UCSD-AML1 (cell line): ENCODE measurements at regions not wholly inside any gene's neighbourhood (a gene's known extent, or its start where the extent isn't known, plus 50 kb on each side); places are given as distances from the start of the nearest gene placed in this dataset.

Experiments
- DNase-seq: peaks from one replicate; lab custom pipeline; 2025; ENCODE audit not compliant: unreplicated experiment; lab: John Stamatoyannopoulos, UW

DNA sequence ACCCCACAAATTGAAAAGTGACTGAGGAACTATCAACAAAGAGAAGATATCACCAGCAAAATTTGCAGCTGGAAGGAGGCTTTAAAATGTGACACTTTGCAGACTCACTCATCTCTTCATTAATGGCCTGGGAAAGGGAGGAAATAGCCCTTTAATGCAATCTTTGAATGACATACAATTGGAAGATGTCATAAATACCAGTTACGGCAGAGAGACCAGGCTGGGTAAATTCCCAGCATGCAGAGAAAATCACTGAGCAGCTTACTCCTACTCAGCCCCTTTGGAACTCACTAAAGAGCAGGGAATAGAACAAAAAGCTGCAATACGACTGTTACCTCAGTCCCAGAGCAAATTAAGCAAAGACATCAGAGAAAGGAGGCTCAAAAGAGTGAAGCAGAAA lies 238.9 kb downstream of the HS3ST1 start:
- no peak for DNase-seq

DNA sequence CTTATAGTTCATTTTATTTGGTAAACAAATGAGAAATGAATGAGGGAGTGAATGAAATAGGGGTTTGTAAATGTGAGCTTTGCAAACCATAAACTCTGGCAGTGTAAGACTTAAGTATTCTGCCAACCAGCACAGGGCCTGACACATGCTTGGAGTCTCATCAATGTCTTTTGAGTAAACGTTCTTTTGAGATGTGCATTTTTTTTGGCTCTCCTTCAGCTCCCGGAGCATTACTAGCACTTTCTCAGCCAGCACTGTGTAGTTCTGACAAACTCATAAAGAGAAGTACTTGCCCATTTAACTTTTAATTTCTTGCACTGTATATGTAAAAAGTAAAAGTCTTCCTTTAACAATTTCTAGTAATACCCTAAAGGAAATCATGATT lies 245.3 kb downstream of the HS3ST1 start:
- DNase-seq: no peak

DNA sequence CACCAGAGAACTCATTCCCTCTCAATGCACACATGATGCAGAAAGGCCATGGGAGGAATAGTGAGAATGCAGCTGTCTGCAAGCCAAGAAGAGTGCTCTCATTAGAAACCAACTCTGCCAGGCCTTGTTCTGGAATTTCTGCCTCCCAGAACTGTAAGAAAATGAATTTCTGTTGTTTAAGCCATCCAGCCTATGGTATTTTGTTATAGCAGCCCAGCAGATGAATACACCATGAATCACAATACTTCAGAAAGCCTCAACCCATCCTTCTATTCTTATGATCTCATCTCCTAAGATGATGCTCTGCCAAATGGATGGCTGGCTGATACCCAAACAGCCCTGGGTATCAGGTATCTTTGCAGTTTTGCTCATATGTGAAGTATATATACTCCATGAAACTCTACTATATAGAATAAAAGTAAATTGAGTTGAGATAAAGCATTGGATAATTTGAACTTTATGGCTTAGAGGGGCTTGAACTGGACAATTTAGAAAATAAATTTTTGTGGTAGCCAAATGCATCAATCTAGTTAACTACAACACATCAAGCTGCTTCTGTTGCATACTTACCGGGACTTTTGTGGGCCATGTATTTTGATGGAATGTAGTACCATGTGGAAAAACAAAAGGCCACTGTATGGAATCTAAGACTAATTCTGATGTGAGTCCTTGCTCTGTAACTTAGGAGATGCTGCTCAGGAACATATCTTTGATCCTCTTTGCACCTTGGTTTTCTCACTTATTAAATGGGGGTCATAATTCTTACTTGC lies 245.9 kb downstream of the HS3ST1 start:
- DNase-seq: no peak

DNA sequence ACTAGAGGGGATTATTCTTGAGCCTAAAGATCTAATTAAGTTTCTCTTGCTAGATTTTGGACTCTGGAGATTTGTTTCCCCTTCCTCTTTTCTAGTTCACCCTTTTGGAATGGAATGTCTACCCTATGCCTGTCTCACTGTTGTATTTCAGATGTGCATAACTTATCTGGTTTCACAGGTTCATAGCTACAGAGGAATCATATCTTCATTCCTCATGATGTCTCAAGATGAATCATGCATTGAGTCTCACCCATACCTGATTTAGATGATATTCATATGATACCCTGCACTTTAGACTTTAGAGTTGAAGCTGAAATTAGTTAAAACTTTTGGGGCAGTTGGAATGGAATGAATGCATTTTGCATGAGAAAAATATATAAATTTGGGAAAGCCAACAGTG lies 246.7 kb downstream of the HS3ST1 start:
- DNase-seq: no peak

DNA sequence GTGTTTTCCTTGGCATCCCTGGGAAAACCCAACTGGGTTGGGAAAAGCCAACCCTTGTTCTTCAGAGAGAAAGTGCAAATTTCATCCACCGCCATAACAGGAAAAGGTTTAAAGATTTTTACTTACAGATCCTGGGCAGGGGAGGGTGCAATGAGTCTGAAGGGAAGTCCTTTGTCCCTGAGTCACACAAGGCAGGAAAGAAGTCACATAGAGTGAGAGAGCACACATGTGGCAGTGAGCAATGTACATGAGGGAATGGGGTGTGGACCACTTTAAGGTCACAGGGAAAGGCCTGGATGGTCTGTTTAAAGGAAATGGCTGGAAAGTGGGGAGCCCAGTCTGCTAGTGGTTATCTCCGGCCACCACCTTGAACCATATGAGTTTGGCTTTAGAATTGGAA lies 248.9 kb downstream of the HS3ST1 start:
- DNase-seq: no peak

DNA sequence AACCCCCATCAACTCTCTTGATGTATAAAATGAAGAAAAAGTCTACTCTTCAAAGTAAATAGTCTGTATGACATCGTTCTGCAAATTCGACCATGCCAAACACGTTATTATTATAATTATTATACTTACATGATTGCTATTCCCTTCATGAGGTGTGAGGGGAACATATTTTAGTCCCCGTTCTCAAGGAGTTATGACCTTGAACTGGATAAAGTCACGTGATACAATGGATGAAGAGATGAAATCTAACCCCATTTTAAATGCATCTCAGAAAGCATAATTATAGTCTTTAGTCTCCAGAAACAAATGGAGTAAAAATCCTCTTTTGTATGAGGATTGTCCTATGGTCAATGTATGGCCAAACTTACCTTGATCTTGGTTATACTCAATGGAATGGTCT lies 250.3 kb downstream of the HS3ST1 start:
- no peak for DNase-seq

DNA sequence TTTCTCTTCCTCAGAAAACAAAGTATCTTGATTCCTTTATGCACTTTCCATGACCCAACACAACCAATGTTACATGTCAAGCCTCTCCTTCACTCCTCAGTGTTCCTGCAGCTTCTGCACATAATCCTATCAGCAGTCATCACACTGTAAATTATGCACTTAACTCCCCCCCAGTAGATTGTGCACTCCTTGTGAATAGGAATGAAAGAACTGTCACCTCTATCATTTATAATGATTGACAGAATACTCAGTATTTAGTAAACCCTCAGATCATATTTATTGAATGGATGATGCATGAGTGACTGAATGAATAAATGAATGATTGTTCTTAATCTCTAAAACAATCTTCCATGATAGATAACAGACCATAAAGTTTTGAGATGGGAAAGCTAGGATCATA lies 253.3 kb downstream of the HS3ST1 start:
- DNase-seq: no peak

DNA sequence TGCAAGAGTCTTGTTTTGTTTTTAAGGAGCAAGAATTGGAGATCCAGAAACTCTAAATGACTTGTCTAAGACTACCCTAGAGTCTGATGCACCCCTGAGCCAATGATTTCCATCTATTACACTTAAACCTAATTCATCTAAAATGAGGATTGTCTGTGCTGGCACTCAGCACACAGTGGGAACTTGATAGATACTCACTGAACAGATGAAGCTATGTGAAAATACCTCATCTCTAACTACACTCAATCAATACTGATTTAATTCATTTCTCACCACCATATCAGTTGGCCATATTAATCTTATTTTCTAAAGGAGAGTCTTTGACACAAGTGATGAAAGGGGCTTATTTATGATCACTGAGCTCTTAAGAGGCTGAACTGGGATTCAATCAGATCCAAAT lies 262.1 kb downstream of the HS3ST1 start:
- DNase-seq: no peak

DNA sequence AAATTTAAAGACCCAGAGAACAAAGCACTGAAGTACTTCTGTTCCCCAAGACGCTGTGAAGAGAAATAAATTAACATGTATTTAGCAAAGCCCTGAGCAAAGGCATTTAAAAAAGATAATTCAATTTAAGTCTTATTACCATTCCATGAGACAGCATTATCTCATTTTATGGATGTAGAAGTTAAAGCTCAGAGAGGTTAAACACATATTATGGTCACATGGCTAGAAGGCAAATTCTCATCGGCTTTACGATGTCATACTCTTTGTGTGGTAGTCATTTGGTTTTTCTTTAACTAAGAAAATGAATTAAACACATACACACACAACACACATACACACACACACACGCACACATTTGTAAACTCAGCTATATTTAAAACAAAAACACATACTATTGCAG lies 262.7 kb downstream of the HS3ST1 start:
- no peak for DNase-seq

DNA sequence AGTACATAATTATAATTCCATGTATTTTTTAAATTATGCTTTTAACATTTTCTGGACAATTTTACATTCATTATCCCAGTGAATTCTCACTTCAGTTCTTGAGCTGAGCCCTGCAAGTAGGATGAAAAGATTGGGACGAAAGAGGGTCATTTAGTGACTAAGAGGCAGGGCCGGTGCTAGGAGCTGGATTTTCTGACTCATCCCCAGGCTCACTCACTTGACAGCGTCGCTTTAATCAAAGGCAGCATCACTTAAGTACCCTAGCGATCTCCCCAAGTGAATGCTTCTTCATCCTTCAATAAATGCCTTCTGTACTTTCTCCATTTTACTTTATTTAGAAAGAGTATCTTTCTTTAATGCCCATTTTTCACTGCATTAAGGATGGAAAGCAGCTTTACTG lies 263.6 kb downstream of the HS3ST1 start:
- no peak for DNase-seq

DNA sequence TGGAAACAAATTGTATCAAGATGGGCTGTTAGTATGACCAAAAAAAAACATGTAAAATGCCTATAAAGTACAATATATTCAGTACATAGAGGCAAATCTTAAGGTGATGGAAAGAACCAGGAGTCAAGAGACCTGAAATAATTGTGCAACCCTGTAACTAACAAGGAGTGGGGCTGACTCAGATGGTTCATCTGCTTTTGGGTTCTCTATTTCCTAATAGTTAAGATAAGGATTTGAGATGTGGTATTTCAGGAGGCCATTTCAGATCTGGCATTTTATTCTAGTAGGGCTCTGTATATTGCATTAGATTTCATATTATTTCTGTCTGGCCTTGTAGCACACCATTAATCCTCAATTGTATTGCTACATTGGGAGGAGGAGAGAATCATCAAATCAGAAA lies 268.4 kb downstream of the HS3ST1 start:
- no peak for DNase-seq

DNA sequence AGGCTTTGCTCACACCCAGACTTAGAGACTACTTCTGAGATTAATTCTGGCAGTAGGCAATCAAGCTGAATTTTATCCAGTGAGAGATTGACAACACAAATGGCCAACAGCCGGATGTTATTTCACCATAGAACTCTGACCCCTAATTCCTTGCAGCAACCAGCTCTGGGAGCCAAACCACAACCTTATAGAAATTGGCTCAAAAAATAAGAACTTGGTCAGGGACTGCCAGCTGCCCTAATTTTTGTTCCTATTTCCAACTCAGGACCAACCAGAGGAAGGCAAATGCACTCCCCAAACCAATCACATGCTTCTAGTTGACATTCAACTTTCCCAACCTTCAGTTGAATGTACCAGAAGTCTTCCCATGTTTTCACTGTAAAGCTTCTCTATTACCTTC lies 269.7 kb downstream of the HS3ST1 start:
- no peak for DNase-seq

DNA sequence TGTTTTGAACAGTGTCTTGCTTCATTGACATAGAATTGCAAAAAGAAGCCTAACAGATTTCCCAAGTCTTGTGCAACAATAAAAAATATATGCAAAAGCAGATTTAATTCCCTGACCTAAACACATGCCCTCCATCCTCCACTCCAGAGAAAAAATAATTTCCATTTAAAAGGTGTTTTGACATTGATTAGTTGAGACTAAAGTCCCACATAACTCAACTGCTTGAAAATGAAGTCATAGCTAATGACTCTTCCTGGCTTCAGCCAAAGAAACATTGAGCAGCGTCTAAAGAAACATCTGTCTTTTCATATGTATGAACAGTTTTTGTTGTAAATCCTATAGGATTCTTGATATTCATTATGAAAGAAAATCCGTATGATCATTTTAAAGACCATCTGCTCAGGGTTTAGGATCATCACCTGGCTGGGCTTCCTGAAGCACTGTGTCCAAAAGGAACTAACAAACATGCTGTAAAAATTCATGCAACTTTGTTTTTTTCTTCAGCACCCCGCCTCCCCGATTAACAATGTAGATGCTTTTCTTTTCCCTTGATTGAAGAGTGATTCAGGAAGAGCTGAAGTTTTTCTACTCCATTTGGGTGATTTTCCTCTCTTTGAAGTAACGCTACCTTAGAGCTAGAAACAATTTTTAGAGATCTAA lies 273.4 kb downstream of the HS3ST1 start:
- DNase-seq: no peak

DNA sequence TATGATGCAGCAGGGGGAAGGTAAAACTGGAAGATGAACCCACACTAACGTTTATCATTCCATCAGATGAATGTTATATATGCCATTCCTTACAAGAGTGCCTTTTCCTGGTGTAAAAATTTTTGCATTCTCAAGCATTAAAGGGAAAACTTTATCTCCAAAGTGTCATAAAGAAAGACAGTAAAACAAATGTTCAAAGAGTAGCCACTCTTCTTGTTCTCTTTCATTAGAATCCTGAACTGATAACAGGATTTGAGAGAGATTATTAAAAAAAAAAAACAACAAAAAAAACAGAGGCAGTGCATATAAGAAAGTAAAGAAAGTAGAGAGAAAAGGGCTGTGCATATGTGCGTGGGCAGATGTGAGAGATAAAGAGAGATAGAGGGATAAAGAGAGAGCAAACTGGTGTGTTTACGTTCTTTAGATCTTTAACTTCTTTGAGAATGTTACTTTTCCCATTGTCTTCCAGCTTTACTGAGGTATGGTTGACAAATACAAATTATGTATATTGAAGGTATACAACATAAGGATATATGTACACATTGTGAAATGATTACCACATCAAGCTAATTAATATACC lies 275.4 kb downstream of the HS3ST1 start:
- DNase-seq: no peak

DNA sequence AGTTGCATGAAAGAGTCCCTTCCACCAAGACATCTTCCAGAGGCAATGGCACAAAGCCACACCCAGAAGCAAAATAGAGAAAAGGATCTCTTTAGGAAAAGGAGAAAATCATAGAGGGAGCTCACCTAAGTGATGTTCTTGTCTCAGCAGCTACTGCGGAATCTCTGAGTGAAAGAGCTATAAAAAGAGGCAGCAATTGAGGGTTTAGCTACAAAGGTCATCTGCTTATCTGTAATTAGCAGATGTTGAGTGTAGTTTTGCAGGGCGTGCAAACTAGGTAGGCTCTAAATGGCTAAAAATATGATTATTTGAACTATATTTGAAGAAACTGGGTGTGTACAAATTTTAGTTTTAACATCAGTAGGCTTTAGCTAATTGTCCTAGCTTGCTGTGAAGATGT lies 276.0 kb downstream of the HS3ST1 start:
- DNase-seq: no peak

DNA sequence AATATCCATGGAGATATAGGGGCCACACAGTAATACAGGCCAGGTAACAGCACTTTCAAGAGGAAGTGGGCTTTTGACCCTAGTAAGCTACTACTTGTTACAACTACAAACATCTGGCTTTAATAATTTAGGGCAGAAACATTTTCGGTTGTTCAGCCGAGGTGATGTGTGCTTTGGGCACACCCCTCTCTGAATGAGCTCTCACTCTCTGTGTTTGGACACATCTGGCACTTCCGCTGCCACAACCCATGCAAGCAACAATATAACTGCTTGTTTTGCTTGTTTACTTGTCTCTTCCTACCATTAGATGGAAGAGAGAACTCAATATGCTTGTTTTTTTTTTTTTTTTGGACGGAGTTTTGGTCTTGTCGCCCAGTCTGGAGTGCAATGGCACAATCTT lies 277.2 kb downstream of the HS3ST1 start:
- no peak for DNase-seq

DNA sequence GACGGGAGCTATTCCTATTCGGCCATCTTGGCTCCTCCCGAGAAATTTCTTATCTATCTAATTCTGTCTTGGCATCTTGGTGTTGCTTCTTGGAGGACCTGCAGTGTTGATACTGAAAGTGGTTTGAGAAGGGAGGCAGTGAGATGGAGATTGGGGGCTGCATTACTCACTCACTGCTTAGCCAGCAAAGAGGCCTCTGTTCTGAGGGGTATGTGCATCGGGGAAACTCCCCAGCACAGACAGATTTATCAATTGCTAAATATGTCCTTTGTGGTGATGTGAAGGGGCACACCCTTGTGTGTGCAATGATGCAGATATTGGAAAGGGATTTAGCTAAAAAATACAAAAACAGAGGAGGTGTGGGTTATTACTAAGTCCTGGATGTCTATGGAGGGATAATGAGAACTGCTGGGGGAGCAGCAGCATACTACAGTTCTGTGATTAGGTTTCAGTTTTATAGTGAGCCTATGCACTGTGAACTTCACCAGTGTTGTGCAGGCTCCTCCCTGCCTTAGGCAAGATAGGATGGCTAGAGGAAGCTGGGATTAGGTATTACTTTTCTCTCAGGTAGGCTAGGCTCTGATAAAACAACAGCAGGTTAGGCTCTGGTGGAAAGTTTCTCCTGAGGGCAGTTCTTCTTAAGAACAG lies 279.0 kb downstream of the HS3ST1 start:
- DNase-seq: no peak

DNA sequence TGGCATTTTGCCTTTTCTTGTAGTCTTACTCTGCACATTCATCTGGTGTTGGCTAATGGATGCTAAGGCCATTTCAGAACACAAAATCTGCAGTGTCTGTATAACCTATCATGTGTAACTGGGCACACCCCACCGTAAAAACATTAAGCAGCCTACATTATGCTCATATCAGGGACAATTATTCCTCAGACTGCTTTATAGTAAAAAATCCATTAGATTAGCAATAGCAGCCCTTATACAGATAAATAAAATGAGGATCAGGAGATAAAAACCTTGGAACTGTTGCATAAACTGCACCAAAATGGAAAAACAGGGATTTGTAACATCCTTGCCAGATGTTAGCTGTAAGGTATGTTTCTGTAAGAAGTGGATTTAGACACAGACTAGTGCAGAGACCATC lies 288.8 kb downstream of the HS3ST1 start:
- DNase-seq: no peak

DNA sequence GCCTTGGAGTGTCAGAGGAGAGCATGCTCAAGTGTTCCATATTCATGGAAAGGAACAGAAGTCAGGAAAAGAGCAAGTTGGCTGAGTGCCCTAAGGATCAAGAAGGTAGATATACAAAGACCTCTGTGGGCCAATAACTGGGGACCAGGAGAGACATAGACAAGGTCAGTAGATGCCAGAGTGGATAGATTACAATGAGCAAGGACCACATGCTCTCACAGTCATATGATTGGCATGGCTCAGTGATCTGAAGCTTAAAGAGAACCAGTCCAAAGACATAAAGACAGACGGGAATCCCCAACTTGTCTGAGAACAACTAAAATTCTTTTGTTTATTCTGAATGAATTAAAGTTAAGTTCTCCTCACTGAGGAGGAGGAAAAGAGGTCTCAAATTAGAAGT lies 289.7 kb downstream of the HS3ST1 start:
- no peak for DNase-seq

DNA sequence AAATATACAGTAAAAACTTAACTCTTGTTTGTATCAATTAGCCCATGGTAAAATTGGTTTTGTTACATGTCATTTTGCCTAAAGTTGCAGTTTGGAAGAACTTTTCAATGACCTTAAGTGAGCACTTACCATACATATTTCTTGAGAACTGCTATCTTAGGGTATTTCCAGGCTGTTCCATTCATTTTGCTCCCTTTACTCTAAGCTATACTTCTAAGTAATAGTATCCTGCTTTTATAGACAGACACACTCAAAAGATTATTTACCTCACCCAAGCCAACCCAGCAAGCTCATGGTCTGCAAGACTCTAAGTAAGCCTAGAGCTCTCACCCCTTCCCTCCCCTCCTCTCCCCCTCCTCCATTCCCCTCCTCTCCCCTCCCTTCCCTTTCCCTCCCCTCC lies 294.0 kb downstream of the HS3ST1 start:
- no peak for DNase-seq

DNA sequence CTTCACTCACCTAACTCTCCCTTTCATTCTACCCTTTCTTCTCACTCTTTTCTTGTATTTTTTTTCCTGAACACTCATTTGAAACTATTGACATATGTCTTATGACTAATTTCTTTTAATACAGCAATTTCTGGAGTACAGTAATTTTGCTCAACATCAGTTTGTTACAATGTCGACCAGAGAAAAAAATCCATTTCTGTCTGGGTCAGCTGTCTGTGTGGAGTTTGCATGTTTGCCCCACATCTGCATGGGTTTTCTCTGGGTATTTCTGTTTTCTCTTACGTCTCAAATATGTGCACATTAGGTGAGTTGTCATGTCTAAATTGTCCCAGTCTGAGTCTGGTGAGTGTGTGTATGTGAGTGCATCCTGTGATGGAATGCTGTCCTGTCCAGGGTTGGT lies 294.8 kb downstream of the HS3ST1 start:
- DNase-seq: no peak

DNA sequence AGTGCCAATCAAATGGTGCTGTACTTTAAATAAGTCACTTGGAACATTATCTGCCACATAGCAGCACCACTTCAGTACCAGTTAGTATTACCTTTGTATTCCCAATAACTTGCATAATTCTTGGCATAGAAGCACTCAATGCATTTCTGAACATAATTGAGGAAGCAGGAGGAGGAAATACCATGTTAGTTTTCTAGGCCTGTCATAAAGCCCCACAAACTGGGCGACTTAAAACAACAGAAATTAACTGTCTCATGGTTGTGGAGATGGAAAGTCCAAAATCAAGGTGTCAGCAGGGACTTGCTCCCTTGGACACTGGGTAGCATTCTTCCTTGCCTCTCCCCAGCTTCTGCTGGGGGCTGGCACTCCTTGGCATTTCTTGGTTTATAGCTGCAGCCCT lies 296.2 kb downstream of the HS3ST1 start:
- DNase-seq: no peak
